ENCODE measurements at regions not wholly inside any gene's neighbourhood (a gene's known extent, or its start where the extent isn't known, plus 50 kb on each side); places are given as distances from the start of the nearest gene placed in this dataset.

GRCh38 chr10:33571616-33572015 lies 237.1 kb upstream of the NRP1 start:
- TF ChIP-seq CTCF (IDR thresholded peaks at IDR 0.05) (no peak), EZH2 (IDR thresholded peaks at IDR 0.05; ENCODE audit: borderline replicate concordance, insufficient read depth, low read depth, low read length, poor library complexity, severe bottlenecking) (no peak)

Data from B cell (primary cell).